ENCODE measurements at regions not wholly inside any gene's neighbourhood (a gene's known extent, or its start where the extent isn't known, plus 50 kb on each side); places are given as distances from the start of the nearest gene placed in this dataset.

DNA sequence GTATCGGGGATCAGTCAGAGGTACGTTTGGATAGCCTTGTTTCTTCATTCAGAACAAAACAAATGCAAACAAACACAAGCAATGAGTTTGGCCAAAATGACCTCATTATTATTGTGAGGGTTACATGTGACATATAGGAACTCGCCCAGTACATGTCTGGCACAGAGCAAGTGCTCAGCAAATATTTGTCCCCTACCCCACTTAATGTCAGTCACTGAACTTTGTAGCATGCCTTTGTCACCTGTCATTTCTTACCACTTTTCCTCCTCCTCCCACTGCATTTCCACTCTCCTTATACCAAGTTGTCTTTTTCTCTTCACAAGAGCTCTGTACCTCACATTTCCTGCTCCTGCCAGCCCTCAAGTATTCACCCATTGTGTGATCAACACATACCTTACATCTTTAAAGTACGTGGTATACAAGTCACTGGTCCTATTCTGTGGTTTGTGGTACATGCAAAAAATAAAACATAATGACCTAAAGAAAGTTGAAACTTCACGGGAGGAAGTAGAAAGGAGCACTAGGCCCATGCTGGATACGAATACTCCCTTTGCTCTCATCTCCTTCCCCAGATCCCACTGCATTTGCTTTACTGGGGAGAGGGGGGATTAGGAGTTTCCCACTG, 236.0 kb downstream of the INHBA start:
- DNase-seq (ENCODE audit: low spot score), result no peak

- no peak for DNase-seq (ENCODE audit: low spot score)
Measured at GRCh38 chr7:41465571-41465970, 237.3 kb downstream of the INHBA start.

DNA sequence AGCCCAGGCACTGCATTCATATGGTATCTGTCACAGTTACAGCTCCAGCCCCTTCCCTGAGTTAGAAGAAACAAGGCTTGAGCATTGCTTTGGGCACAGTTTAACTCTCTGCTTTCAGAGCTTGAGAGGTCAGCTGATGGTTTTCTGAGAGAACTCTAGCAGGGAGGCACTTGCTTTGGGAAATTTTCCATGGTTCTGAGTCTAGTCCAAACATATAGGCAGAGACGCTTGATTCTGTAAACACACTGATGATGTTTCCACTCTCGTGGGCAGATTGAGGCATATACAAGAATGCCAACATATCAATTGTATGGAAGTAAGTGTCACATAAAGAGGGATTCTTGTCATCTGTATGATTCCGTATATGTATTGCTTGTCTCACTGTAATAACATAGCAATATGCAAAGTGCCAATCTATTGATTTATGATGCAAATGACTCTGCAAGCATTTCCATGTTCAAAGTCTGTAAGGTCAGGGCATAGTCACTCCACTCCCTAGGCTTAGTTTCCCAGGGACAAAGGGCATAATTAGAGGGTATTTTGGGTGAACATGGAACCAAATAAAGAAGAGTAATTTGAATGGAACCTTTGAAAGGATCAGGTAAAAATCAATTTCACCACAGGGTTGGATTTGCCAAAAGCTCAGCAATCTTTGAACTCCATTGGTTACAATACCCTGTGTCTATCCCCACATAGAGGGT, 239.0 kb downstream of the INHBA start:
- DNase-seq (ENCODE audit: low spot score), result no peak

- peak; percentile 11 for DNase-seq (ENCODE audit: low spot score)
Measured at GRCh38 chr7:41459623-41460261, 243.1 kb downstream of the INHBA start.

DNA sequence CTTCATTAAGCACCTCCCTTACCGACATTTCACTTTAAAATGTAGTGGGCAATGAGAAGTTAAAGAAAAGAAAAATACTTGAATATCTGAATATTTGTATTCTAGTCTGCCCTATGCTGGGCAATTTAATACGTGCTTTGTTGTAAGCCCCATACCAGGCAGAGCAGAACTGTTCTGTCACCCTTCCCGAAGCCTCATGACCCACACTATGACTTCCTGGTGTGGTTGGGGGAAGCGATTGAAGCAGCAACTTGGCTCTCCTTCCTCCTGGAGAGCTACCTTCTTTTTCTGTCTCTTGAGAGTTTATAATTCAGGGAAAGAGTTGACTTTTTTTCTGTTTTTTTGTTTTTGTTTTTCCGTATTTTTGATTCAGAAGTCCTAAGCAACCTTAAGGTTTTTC, 243.7 kb downstream of the INHBA start:
- no peak for DNase-seq (ENCODE audit: low spot score)

GRCh38 chr7:41457832-41458437, 245.0 kb downstream of the INHBA start:
- no peak for DNase-seq (ENCODE audit: low spot score)

GRCh38 chr7:41451826-41452225, 251.1 kb downstream of the INHBA start:
- DNase-seq (ENCODE audit: low spot score), result no peak

- DNase-seq (ENCODE audit: low spot score), result no peak
Measured at GRCh38 chr7:41449694-41450093, 253.2 kb downstream of the INHBA start.

GRCh38 chr7:41449286-41449685, 253.6 kb downstream of the INHBA start:
- no peak for DNase-seq (ENCODE audit: low spot score)

GRCh38 chr7:41448104-41448503, 254.8 kb downstream of the INHBA start:
- DNase-seq (ENCODE audit: low spot score), result no peak

DNA sequence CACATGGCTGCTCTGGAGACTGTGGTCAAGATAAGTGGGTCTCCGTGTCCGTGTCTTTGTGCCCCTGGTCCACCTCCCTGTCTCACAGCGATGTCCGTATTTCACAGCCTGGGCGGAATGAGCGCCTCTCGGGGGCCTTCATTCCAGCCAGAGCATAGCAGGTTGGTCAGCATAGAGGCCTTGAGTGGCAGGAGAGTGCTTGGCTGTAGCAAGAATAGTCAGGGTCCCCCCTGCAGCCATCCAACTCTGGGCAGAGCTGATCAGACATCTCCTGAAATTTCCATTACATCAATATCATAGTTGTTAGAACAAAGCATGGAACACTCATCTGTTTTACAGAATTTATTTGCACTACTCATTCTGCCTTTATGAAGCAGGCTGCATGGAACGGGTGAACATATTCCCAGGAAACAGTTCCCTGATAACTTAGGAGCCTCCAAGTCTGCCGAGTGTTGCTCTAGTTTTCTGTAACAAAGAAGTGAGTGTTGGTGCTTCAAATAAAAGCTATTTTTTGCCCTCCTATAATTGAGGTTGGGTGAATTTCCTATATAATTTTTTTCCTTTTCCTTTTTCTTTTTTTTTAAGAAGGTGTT, 255.3 kb downstream of the INHBA start:
- DNase-seq (ENCODE audit: low spot score), result no peak

DNA sequence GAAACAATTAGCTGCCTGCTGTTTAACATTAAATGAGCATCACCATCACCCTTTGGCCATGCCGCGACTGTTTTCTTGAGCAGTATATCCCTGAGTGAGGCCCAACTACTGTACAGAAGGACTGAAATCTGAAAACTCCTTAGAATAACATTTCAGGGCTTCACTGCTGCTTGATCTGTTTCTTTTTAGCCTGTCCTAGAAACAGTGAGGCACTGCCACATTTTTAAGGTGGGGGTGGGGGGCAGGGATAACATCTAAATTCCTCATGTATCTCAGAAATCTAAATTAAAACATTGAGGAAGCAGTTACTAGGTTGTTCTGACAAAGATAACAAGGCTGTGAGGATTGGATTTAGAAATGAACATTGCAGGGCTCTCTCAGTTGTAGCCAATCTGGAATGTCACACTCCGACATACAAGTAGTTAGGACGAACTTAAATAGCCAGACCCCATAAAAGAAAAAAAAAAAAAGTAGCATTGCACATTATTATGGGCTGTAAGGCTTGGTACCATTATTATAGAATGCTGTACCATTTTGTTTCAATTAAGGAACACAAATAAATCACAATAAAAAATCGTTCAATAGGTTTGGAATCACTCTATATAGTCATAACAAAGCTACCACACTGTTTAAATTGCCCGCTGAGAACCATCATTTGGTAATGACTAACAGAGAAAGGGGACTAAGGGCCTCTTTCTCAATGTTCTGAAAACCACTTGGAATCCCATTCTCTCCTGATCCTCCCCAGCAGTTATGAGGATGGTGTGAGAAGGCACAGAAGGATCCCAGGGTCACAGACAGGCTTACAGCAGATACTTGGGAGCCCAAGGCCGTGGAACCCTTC, 256.1 kb downstream of the INHBA start:
- DNase-seq (ENCODE audit: low spot score), result no peak

DNA sequence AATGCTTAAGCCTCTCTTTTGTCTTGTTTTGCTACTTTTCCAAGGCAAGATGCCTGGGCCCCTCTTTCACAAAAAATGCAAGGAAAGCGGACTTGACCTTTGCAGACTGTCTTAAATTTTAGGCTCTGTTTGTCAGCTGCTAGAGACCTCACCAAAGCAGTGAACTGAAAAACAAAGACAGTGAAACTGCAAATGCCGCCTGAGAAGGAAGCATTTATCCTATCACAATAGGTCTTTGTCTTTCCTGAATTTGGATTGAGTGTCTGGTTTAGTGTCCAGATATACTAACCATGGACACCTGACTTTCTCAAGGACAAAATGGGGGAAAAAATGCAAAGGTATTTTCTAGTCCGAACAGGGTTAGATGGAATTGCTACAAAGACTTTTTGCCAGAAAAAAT, 256.9 kb downstream of the INHBA start:
- no peak for DNase-seq (ENCODE audit: low spot score)

GRCh38 chr7:41445432-41445831, 257.5 kb downstream of the INHBA start:
- no peak for DNase-seq (ENCODE audit: low spot score)

GRCh38 chr7:41439515-41439879, 263.4 kb downstream of the INHBA start:
- no peak for DNase-seq (ENCODE audit: low spot score)

DNA sequence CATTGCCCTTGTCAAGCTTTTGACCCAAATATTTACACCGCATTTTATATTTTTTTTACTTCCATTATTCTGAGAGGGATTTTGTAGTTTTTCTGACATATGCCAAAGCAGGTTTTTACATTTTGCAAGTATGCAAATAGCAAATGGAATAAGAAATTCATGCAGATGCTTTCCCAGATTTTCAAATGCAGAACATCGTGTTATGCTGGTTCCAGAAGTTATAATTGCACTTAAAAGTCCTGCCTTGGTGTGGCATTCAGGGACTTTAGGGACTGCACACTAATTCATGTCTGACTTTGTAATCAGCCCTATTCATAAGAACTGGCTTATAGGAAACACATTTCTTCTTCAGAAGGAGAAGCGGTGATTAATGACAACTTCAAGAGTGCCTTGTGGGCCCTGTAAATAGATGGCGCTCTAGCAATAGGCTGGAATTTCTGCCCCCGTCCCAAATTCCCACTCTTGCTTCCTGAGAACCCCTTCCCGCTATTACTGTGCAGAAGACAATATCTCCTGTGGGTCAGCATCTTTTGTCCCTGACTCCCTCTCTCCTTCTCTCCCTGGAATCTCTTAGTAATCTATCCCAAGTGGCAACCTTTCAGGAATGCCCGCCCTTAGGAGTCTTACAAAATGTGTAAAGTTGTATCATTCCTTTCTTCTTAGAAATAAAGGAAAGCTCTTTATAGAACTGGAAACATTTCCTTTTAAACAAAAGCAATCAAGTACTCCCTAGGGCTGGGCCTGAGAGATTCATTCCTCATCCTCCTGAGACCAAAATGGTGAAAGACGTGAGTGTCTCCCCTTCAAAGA, 264.0 kb downstream of the INHBA start:
- DNase-seq (ENCODE audit: low spot score), result no peak

GRCh38 chr7:41437257-41438196, 265.4 kb downstream of the INHBA start:
- no peak for DNase-seq (ENCODE audit: low spot score)

DNA sequence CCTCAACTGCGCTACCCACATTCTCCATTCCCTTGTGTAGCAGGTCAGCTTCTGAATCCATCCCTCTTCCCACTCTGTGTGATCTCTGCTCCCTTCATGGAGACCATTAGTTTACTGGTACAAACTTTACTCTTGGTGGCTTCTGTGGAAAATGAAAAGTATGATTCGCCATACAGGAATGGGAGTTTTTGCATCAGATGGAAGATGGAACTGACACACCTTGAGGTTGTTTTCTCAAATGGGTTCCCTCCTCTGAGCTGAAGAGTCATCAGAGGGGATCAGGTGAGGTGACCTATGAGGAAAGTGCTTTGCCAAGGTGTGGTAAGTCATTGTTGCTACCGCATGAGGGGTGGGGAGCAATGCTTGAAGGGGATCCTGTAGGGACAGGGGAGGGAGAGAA, 266.8 kb downstream of the INHBA start:
- no peak for DNase-seq (ENCODE audit: low spot score)

GRCh38 chr7:41435020-41435419, 267.9 kb downstream of the INHBA start:
- peak; percentile 26 for DNase-seq (ENCODE audit: low spot score)

DNA sequence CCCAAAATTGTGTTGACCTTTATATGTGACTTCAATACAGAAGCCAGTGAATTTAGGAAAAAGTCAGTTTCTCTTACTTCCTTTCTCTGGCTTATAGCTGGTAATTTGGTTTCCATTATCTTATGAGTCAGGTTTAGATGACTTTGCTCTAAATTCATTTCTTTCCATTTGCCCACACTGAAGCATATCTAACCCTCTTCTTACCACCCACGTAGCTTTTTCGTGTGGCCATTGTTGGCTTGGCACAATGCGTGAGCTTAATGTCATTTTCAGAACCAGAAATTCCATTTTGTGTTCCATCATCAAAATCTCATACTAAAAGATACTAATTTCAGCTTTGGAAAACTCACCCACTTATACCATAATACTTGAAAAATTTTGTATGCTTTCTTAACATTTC, 271.2 kb downstream of the INHBA start:
- DNase-seq (ENCODE audit: low spot score), result no peak
